Stimulated activated CD8-positive, alpha-beta memory T cell treated with anti-CD3 and anti-CD28 coated beads, Interleukin-15, amount 100 ng/mL, for 48 hours (primary cell): ENCODE measurements at regions not wholly inside any gene's neighbourhood (a gene's known extent, or its start where the extent isn't known, plus 50 kb on each side); places are given as distances from the start of the nearest gene placed in this dataset.

Experiments
- DNase-seq, 2 donors: peaks; one replicate each; pipeline ENCODE4 v3.0.0-alpha.2; 2020; ENCODE audit warnings: low read depth in 2 of 2

- DNase-seq = no peak
Observed at GRCh38 chr9:88326936-88327335, 61.3 kb upstream of the SPIN1 start.

GRCh38 chr9:88326015-88326414 lies 62.2 kb upstream of the SPIN1 start:
- no peak for DNase-seq

GRCh38 chr9:88322906-88323566 lies 65.2 kb upstream of the SPIN1 start:
- peak in 1 of 2 donors; percentile 27 for DNase-seq

- DNase-seq = no peak
Observed at GRCh38 chr9:88321764-88322163, 66.5 kb upstream of the SPIN1 start.

GRCh38 chr9:88320748-88321415 lies 67.4 kb upstream of the SPIN1 start:
- DNase-seq = no peak

- DNase-seq = no peak
Observed at GRCh38 chr9:88319936-88320747, 68.1 kb upstream of the SPIN1 start.

GRCh38 chr9:88313364-88314220 lies 74.7 kb upstream of the SPIN1 start:
- peak; percentile 25 to 51 for DNase-seq

- no peak for DNase-seq
Observed at GRCh38 chr9:88312517-88313103, 75.6 kb upstream of the SPIN1 start.

GRCh38 chr9:88312045-88312444 lies 76.2 kb upstream of the SPIN1 start:
- no peak for DNase-seq

GRCh38 chr9:88310310-88310980 lies 77.8 kb upstream of the SPIN1 start:
- no peak for DNase-seq

- DNase-seq = no peak
Observed at GRCh38 chr9:88308831-88309560, 79.2 kb upstream of the SPIN1 start.

- no peak for DNase-seq
Observed at GRCh38 chr9:88307136-88307535, 81.1 kb upstream of the SPIN1 start.

GRCh38 chr9:88303721-88304451 lies 84.4 kb upstream of the SPIN1 start:
- peak; percentile 49 to 53 for DNase-seq

GRCh38 chr9:88302579-88303324 lies 85.5 kb upstream of the SPIN1 start:
- no peak for DNase-seq

GRCh38 chr9:88300556-88300955 lies 87.7 kb upstream of the SPIN1 start:
- DNase-seq = no peak

- no peak for DNase-seq
Observed at GRCh38 chr9:88291856-88292255, 96.4 kb upstream of the SPIN1 start.

- DNase-seq = no peak
Observed at GRCh38 chr9:88291056-88291455, 97.2 kb upstream of the SPIN1 start.

GRCh38 chr9:88289532-88289931 lies 98.7 kb upstream of the SPIN1 start:
- no peak for DNase-seq

- no peak for DNase-seq
Observed at GRCh38 chr9:88287972-88288371, 100.3 kb upstream of the SPIN1 start.
